ENCODE measurements at regions not wholly inside any gene's neighbourhood (a gene's known extent, or its start where the extent isn't known, plus 50 kb on each side); places are given as distances from the start of the nearest gene placed in this dataset.

- TF ChIP-seq POLR2A (IDR thresholded peaks at IDR 0.05) (no peak), CTCF (IDR thresholded peaks at IDR 0.05) (no peak)
These were observed 267.9 kb downstream of the TUSC7 start for GRCh38 chr3:116977441-116977840.
